Mammary epithelial cell (primary cell): ENCODE measurements at regions not wholly inside any gene's neighbourhood (a gene's known extent, or its start where the extent isn't known, plus 50 kb on each side); places are given as distances from the start of the nearest gene placed in this dataset.

Experiments
- CTCF ChIP-seq, 2 donors: IDR thresholded peaks in 1 of 2; conservative IDR thresholded peaks in 1 of 2; 2 replicates each; pipeline ENCODE4 v1.5.1; 2011 to 2012; ENCODE audit warnings: inconsistent platforms in 2 of 2, low read length in 2 of 2, mild to moderate bottlenecking in 2 of 2, control low read depth in 1 of 2, low read depth in 1 of 2; ENCODE audit not compliant: insufficient read depth in 1 of 2; ENCODE audit errors: extremely low read depth in 1 of 2
- EZH2 ChIP-seq: IDR thresholded peaks from 2 replicates; pipeline ENCODE4 v1.6.1; 2012; ENCODE audit warnings: low read length, inconsistent platforms, borderline replicate concordance

GRCh38 chr2:143890798-143891197 lies 629.1 kb downstream of the ZEB2 start:
- TF ChIP-seq CTCF (conservative IDR thresholded peaks at IDR 0.05 in 1 of 2, IDR thresholded peaks at IDR 0.05 in 1 of 2; ENCODE audit: extremely low read depth in 1 of 2, insufficient read depth in 1 of 2, low read depth in 1 of 2, low read length in 2 of 2) (no peak), EZH2 (no peak)
